GM12878 (cell line): ENCODE measurements at regions not wholly inside any gene's neighbourhood (a gene's known extent, or its start where the extent isn't known, plus 50 kb on each side); places are given as distances from the start of the nearest gene placed in this dataset.

ENCODE experiments used
- ATAC-seq: fragments of 200-7000 bp; cut with Tn5 transposase; 3 replicates; pipeline ENCODE4 v1.9.1; 2020; ENCODE audit warnings: mild to moderate bottlenecking, moderate library complexity
- BruUV-seq: library from RNA; stranded (reverse); fragments of 400-500 nt; replicated peaks from 2 replicates; lab custom pipeline; 2021; lab: Mats Ljungman, UMichigan
- CTCF ChIA-PET: fragments of 300-600 bp; sonication (Branson Sonifier 250); formaldehyde crosslinking; extraction: SDS; loops from one replicate; lab custom pipeline; 2021; ENCODE audit warnings: inconsistent platforms; lab: Yijun Ruan, JAX
- POLR2A ChIA-PET: fragments of 350-600 bp; formaldehyde crosslinking; extraction: SDS; loops from one replicate; lab custom pipeline; 2021; ENCODE audit warnings: inconsistent platforms; lab: Charles Lee
- RAD21 ChIA-PET: fragments of 300-600 bp; sonication (Branson Sonifier 250); formaldehyde crosslinking; loops from one replicate; lab custom pipeline; 2023; ENCODE audit warnings: antibody characterized with exemption; ENCODE audit not compliant: unreplicated experiment; lab: Charles Lee
- SMC1A ChIA-PET: fragments of 300-600 bp; sonication (Branson Sonifier 250); formaldehyde crosslinking; loops from one replicate; lab custom pipeline; 2023; ENCODE audit not compliant: unreplicated experiment, uncharacterized antibody; lab: Charles Lee
- DNase-seq: peaks from one replicate; pipeline ENCODE4 v3.0.0-alpha.2; 2011; ENCODE audit warnings: low read depth, low spot score
- FAIRE-seq: peaks from 3 replicates; lab custom pipeline; 2011; peaks lifted over from hg19 to GRCh38; lab: Jason Lieb, UNC
- H2AFZ ChIP-seq: 2 replicates; pipeline ENCODE4 v1.6.0; 2011; ENCODE audit warnings: low read depth, low read length, control low read depth; ENCODE audit not compliant: control insufficient read depth
- H3K27ac ChIP-seq: 2 replicates; pipeline ENCODE4 v1.5.1; 2011; ENCODE audit warnings: control low read depth; ENCODE audit not compliant: control insufficient read depth, insufficient read depth
- H3K27me3 ChIP-seq, 2 experiments: replicated peaks in 1 of 2; 2 replicates each; pipeline versions ENCODE4 v1.6.0 to v1.6.1; 2011; ENCODE audit warnings: low read length in 1 of 2; ENCODE audit not compliant: control insufficient read depth in 2 of 2, insufficient read depth in 2 of 2
- H3K36me3 ChIP-seq, 2 experiments: 2 replicates each; pipeline ENCODE4 v1.5.1; 2011; ENCODE audit warnings: low read length in 1 of 2; ENCODE audit not compliant: control insufficient read depth in 2 of 2, insufficient read depth in 2 of 2
- H3K4me1 ChIP-seq: 2 replicates; pipeline ENCODE4 v1.6.1; 2011; ENCODE audit warnings: mild to moderate bottlenecking, low read length, moderate library complexity, mixed read lengths; ENCODE audit not compliant: control insufficient read depth, insufficient read depth
- H3K4me2 ChIP-seq: 2 replicates; pipeline ENCODE4 v1.6.0; 2011; ENCODE audit warnings: control low read depth; ENCODE audit not compliant: control insufficient read depth, insufficient read depth
- H3K4me3 ChIP-seq: fragments of 200-600 bp; sonication (generic); 2 replicates; pipeline ENCODE4 v1.5.1; 2016
- H3K79me2 ChIP-seq: 2 replicates; pipeline ENCODE4 v1.6.0; 2011; ENCODE audit warnings: low read length; ENCODE audit not compliant: control insufficient read depth, insufficient read depth
- H3K9ac ChIP-seq: 2 replicates; pipeline ENCODE4 v1.8.0; 2011; ENCODE audit warnings: low read length, control low read depth, mixed read lengths; ENCODE audit not compliant: control insufficient read depth, insufficient read depth
- H3K9me3 ChIP-seq: replicated peaks from 3 replicates; pipeline ENCODE4 v1.5.1; 2011; ENCODE audit warnings: mild to moderate bottlenecking, low read length; ENCODE audit not compliant: control insufficient read depth, insufficient read depth
- H4K20me1 ChIP-seq: 2 replicates; pipeline ENCODE4 v1.6.0; 2011; ENCODE audit not compliant: control insufficient read depth, insufficient read depth
- BRCA1 ChIP-seq: IDR thresholded peaks from 2 replicates; pipeline ENCODE4 v1.6.1; 2011; ENCODE audit warnings: low read depth, low read length, improper control_type of control experiment
- CBX5 ChIP-seq: sonication (generic); IDR thresholded peaks from 2 replicates; pipeline ENCODE4 v1.6.1; 2016; ENCODE audit warnings: low read depth, moderate library complexity, mild to moderate bottlenecking, inconsistent platforms
- ETV6 ChIP-seq, 2 experiments: fragments of 450-650 bp in 1 of 2; IDR thresholded peaks in 1 of 2; conservative IDR thresholded peaks in 1 of 2; 2 replicates each; pipeline ENCODE4 v1.6.1; 2014; ENCODE audit warnings: antibody characterized with exemption in 1 of 2, borderline replicate concordance in 1 of 2, low read depth in 1 of 2, mild to moderate bottlenecking in 1 of 2, moderate library complexity in 1 of 2
- GATAD2B ChIP-seq: fragments of 450-650 bp; conservative IDR thresholded peaks from 2 replicates; pipeline ENCODE4 v1.6.1; 2017; ENCODE audit warnings: low read depth, mild to moderate bottlenecking, moderate library complexity
- HDGF ChIP-seq: fragments of 450-650 bp; IDR thresholded peaks from 2 replicates; pipeline ENCODE4 v1.6.1; 2016; ENCODE audit warnings: antibody characterized with exemption
- MEF2A ChIP-seq: IDR thresholded peaks from 2 replicates; pipeline ENCODE4 v1.6.1; 2011; ENCODE audit warnings: low read depth, mild to moderate bottlenecking, low read length, moderate library complexity; ENCODE audit not compliant: insufficient read depth
- NFYA ChIP-seq: IDR thresholded peaks from 2 replicates; pipeline ENCODE4 v1.6.1; 2011; ENCODE audit warnings: low read depth, mild to moderate bottlenecking, low read length, improper control_type of control experiment, borderline replicate concordance
- RAD21 ChIP-seq: IDR thresholded peaks from 2 replicates; pipeline ENCODE4 v1.6.1; 2011; ENCODE audit warnings: mild to moderate bottlenecking, low read depth, low read length, moderate library complexity; ENCODE audit not compliant: insufficient read depth
- RB1 ChIP-seq: fragments of 450-650 bp; formaldehyde crosslinking; IDR thresholded peaks from 2 replicates; pipeline ENCODE4 v1.6.1; 2017; ENCODE audit warnings: mild to moderate bottlenecking, borderline replicate concordance
- RUNX3 ChIP-seq: IDR thresholded peaks from 2 replicates; pipeline ENCODE4 v1.6.1; 2012; ENCODE audit warnings: low read length, inconsistent platforms
- SMARCA5 ChIP-seq: fragments of 450-650 bp; IDR thresholded peaks from 2 replicates; pipeline ENCODE4 v1.6.1; 2017; ENCODE audit warnings: mild to moderate bottlenecking
- SMC3 ChIP-seq: IDR thresholded peaks from 2 replicates; pipeline ENCODE4 v1.6.1; 2011; ENCODE audit warnings: low read length, improper control_type of control experiment, borderline replicate concordance
- ZNF274 ChIP-seq: IDR thresholded peaks from one replicate; pipeline ENCODE4 v1.8.0; 2011; ENCODE audit not compliant: insufficient read length, insufficient read depth
- ZNF384 ChIP-seq: IDR thresholded peaks from 2 replicates; pipeline ENCODE4 v1.6.1; 2012; ENCODE audit warnings: low read depth, mild to moderate bottlenecking, low read length, improper control_type of control experiment, borderline replicate concordance
- ZSCAN29 ChIP-seq: fragments of 450-650 bp; IDR thresholded peaks from 2 replicates; pipeline ENCODE4 v1.6.1; 2017; ENCODE audit warnings: mild to moderate bottlenecking, moderate library complexity
- WGBS: methylation state at CpG from one replicate; pipeline ENCODE4 v1.1.6; 2016; ENCODE audit warnings: low lambda C conversion rate; ENCODE audit not compliant: insufficient replicate concordance, insufficient coverage; ENCODE audit errors: missing lambda C conversion rate; 5-methylcytosine and 5-hydroxymethylcytosine counted together
- in situ Hi-C: fragments of 300-500 bp; cut with MboI; formaldehyde crosslinking; loops from 9 replicates; pipeline ENCODE4 v1.14.3; 2018; ENCODE audit warnings: mixed read lengths
- intact Hi-C: fragments of 100-400 bp; cut with micrococcal nuclease; formaldehyde crosslinking; loops from one replicate; pipeline ENCODE4 v1.14.2; 2022; ENCODE audit not compliant: unreplicated experiment
- TF ChIP-seq, protein P1 (sequence below): fragments of 450-650 bp; formaldehyde crosslinking; IDR thresholded peaks from 2 replicates; pipeline ENCODE4 v1.4.0; 2020; ENCODE audit warnings: mild to moderate bottlenecking, moderate library complexity
- TF ChIP-seq, protein P2 (sequence below): fragments of 450-650 bp; IDR thresholded peaks from 2 replicates; pipeline ENCODE4 v1.6.1; 2017; ENCODE audit warnings: borderline replicate concordance

DNA sequence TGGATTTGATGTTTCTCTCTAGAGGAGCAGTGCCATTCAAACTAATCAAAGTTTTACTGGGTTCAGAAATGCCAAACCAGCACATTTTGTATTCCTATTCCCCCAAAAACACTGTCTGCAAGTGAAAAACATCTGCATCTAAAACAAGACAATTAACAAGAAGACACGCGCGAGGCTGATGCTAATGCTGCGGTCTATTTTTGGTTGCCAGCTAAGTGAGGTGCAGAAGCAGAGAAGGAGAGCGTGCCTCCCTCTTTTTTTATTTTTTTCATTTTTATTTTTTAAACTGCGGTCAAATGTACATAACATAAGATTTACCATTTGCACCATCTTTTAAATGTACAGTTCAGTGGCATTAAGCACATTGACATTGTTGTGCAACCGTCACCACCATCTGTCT, 641.1 kb downstream of the DHX35 start (continued):
- TF ChIP-seq, protein P1, sequence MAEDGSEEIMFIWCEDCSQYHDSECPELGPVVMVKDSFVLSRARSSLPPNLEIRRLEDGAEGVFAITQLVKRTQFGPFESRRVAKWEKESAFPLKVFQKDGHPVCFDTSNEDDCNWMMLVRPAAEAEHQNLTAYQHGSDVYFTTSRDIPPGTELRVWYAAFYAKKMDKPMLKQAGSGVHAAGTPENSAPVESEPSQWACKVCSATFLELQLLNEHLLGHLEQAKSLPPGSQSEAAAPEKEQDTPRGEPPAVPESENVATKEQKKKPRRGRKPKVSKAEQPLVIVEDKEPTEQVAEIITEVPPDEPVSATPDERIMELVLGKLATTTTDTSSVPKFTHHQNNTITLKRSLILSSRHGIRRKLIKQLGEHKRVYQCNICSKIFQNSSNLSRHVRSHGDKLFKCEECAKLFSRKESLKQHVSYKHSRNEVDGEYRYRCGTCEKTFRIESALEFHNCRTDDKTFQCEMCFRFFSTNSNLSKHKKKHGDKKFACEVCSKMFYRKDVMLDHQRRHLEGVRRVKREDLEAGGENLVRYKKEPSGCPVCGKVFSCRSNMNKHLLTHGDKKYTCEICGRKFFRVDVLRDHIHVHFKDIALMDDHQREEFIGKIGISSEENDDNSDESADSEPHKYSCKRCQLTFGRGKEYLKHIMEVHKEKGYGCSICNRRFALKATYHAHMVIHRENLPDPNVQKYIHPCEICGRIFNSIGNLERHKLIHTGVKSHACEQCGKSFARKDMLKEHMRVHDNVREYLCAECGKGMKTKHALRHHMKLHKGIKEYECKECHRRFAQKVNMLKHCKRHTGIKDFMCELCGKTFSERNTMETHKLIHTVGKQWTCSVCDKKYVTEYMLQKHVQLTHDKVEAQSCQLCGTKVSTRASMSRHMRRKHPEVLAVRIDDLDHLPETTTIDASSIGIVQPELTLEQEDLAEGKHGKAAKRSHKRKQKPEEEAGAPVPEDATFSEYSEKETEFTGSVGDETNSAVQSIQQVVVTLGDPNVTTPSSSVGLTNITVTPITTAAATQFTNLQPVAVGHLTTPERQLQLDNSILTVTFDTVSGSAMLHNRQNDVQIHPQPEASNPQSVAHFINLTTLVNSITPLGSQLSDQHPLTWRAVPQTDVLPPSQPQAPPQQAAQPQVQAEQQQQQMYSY (CRISPR knock-in tag), result no peak
- TF ChIP-seq ZSCAN29 (no peak), NFYA (no peak), RUNX3 (no peak), ZNF274 (no peak), MEF2A (no peak), CBX5 (no peak), BRCA1 (no peak)
- TF ChIP-seq, protein P2, sequence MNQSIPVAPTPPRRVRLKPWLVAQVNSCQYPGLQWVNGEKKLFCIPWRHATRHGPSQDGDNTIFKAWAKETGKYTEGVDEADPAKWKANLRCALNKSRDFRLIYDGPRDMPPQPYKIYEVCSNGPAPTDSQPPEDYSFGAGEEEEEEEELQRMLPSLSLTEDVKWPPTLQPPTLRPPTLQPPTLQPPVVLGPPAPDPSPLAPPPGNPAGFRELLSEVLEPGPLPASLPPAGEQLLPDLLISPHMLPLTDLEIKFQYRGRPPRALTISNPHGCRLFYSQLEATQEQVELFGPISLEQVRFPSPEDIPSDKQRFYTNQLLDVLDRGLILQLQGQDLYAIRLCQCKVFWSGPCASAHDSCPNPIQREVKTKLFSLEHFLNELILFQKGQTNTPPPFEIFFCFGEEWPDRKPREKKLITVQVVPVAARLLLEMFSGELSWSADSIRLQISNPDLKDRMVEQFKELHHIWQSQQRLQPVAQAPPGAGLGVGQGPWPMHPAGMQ, result no peak

DNA sequence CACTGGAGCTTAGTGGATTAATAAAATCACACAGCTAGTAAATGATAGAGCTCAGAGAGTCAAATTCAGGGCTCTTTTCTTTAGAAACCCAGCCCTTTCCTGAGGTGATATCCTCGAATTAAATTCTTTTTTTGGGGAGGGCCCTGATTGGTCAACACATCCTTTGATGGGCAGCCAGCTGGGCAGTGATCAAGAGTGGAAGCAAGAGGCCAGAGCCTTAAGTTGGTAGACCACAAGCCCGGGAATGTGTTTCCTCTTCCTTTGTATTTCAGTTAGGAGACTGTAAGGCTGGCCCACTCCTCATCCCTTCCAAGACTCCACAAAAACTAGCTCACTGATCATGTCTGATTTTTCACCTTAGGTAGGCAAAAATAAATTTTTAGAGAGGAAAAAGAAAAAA, 640.5 kb downstream of the DHX35 start:
- Histone ChIP-seq H3K9me3 (no peaks in the 10 kb centered on the region), H3K27ac (no peak overlapping the region), H3K9ac (no peak overlapping the region), H3K4me3 (no peak overlapping the region), H4K20me1 (no peaks in the 10 kb centered on the region), H3K27me3 (no peaks in the 10 kb centered on the region), H3K36me3 (no peaks in the 10 kb centered on the region), H3K79me2 (no peaks in the 10 kb centered on the region), H3K4me2 (no peak overlapping the region), H3K4me1 (no peaks in the 10 kb centered on the region), H2AFZ (no peak overlapping the region)
- RAD21 ChIA-PET, result no interaction called here
- TF ChIP-seq HDGF (no peak), RAD21 (no peak), RB1 (no peak), ZNF384 (no peak), SMC3 (no peak), SMARCA5 (no peak), GATAD2B (no peak), ETV6 (conservative IDR thresholded peaks at IDR 0.05 in 1 of 2, IDR thresholded peaks at IDR 0.05 in 1 of 2; ENCODE audit: borderline replicate concordance in 1 of 2, low read depth in 1 of 2) (no peak)
- no peak for DNase-seq
- SMC1A ChIA-PET, result no interaction called here
- BruUV-seq, result no TSS peak
- WGBS, result 2% methylated on average over 2 of the region's 2 CpGs
- POLR2A ChIA-PET, result no interaction called here
- intact Hi-C loops (no loop called here), in situ Hi-C loops (no loop called here)
- no peak for FAIRE-seq
- no peak for ATAC-seq
- CTCF ChIA-PET, result interaction anchor here (0.6 kb wide), 1 partner anchor 91 kb away, joined by 4 read pairs; no protein-coding TSS in a partner anchor
